NCI-H146 (cell line): ENCODE measurements at regions not wholly inside any gene's neighbourhood (a gene's known extent, or its start where the extent isn't known, plus 50 kb on each side); places are given as distances from the start of the nearest gene placed in this dataset.

Experiments
- DNase-seq: peaks from one replicate; lab custom pipeline; 2025; lab: John Stamatoyannopoulos, UW

DNA sequence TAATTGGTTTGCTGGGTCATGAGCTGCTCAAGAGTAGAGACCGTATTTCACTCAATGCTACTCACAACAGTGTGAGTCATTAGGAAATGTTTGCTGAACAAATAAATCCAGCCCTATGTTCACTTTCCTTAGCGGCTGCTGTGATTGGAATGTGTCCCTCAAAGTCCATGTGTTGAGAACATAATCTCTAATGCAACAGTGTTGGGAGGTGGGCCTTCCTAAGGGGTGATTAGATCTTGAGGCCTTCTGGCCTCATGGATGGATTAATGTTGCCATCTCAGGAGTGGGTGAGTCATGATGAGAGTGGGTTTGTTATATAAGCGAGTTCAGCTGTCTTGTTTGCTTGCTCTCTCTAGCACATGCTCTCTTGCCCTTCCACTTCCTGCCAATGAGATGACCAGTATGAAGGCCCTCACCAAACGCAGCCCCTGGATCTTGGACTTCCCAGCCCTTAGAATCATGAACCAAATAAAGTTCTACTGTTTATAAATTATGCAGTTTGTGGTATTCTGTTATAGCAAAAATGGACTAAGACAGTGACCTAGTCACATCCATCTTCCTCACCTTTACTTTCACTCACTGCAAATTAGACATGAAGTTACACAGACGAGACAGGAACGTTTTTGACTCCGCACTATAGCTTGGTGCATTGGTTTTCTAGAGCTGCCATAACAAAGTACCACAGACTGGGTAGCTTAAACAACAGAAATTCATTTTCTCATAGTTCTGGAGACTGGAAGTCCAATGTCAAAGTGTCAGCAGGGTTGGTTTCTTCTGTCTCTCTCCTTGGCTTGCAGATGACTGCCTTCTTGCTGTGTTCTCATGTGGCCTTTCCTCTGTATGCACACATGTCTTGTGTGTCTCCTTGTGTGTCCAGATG lies 50.9 kb upstream of the FAM169A start:
- DNase-seq: no peak
